ENCODE measurements at regions not wholly inside any gene's neighbourhood (a gene's known extent, or its start where the extent isn't known, plus 50 kb on each side); places are given as distances from the start of the nearest gene placed in this dataset.
"Not testable (repeated sequence)": the region's sequence is repeated elsewhere in the genome, so short reads cannot be mapped to it uniquely, and the experiment has no call there.

DNA sequence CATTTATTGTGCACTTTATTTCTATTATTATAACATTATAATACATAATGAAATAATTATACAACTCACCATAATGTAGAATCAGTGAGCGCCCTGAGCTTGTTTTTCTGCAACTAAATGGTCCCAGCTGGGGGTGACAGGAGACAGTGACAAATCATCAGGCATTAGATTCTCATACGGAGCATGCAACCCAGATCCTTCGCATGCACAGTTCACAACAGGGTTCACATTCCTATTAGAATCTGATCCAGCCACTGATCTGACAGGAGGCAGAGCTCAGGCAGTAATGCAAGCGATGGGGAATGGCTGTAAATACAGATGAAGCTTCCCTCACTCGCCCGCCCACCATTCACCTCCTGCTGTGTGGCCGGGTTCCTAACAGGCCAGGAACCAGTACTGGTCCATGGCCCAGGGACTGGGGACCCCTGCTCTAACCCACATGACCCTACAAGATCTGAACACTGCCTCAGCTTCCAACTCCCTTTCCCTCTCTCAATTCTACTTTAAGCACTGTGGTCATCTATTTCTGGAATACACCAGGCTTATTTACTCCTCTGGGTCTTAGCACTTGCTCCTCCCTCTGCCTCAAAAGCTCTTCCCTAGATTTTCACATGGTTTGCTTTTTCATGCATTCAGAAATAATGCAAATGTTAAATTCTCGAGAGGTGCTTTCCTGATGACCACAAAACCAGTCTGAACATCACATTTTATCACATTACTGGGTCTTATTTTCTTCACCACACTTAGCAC is 166.8 kb upstream of the HCCS start:
- DNase-seq (ENCODE audit: low read depth in 4 of 4, low spot score in 2 of 4), result no peak

DNA sequence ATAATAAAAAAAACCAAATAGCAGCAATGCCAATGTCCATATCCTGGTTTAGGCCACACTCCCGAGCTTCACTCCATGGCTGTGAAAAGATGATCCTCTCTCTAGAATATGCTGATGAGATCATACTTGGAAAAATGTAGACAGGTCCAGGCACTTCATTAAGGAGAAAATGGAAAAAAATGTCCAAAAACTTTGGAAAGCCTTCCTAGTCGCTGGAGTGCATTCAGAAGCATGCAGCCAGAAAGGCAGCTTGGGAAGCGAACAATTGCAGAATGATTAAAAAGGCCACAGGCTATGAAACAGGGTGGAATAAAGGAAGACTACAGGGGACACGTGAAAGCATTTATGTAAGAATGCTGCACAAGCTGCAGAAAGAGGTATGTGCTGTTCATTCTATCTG is 165.6 kb upstream of the HCCS start:
- DNase-seq (ENCODE audit: low read depth in 4 of 4, low spot score in 2 of 4), result no peak

DNA sequence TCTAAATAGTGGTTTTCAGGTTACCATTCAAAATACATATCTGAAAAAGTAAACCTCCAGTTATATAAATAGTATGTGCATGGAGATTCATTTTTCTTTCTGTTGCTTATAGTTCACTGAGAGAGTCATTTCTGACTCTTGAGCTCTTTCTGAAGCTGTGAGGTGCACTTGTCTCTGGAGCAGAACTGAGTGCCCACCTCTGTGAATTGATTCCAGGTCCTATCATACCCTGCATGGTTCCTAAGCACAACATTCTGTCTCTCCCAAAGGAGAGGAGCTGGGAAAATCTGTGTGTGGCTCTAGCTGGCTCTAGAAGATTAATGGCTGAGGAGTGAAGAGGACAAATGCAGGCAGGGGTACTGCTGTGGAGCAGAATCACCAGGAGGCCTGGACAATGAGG is 161.6 kb upstream of the HCCS start:
- DNase-seq (ENCODE audit: low read depth in 4 of 4, low spot score in 2 of 4), result no peak

DNA sequence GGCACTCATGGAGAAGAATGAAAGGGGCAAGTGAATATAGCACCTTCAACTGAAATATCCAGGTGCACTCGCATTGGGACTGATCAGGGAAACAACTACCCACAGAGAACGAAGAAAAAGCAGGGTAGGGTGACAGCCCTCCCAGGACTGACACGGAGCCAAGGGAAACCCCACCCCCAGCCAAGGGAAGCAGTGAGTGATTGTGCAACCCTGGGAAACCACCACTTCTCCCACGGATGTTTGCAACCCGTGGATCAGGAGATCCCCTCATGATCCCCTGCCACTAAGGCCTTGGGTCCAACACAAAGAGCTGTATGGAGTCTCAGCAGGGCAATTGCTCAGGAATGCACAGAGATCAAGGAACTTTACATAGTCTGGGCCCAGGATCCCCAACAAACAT is 158.5 kb upstream of the HCCS start:
- DNase-seq (ENCODE audit: low read depth in 4 of 4, low spot score in 2 of 4), result no peak

DNA sequence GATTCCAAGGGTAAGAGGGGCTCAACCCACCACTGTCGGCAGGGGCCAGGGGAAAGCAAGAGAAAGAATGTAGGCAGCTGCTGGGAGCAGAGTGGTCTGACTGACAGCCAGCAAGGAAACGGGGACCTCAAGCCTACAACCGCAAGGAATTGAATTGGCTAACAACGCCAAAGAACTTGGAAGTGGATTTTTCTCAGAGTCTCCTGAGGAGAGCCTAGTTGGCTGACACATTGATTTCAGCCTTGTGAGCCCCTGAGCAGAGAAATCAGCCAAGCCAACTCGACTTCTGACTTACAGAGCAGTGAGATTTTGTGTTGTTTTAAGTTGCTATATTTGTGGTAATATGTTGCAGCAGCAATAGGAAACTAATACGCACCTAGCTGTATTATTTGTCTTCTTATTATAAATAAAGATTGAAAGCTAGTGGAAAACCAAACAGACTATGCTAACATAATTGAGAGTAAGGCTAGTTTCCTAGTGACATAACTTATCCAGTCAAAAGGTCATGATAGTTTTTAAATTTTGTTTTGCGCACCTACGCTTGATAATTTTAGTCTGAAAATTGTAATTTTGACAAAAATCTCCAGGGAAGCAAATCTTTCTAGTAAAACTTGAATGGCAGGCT is 145.8 kb upstream of the HCCS start:
- DNase-seq (ENCODE audit: low read depth in 4 of 4, low spot score in 2 of 4), result no peak

DNA sequence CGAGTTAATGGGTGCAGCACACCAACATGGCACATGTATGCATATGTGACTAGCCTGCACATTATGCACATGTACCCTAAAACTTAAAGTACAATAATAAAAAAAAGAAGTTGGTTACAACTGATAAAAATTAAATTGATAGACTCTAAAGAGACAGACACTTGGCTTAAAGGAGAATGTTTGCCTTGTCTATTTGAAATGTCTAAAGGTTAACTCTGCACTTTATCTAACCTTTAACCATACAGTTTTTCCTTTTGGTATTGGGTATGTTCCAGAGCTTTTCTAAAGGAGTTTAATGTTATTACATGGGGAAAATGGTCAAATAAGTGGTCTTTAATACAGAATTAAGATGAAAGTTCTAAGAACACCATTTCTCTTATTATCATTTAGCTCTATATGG is 145.1 kb upstream of the HCCS start:
- no peak for DNase-seq (ENCODE audit: low read depth in 4 of 4, low spot score in 2 of 4)

DNA sequence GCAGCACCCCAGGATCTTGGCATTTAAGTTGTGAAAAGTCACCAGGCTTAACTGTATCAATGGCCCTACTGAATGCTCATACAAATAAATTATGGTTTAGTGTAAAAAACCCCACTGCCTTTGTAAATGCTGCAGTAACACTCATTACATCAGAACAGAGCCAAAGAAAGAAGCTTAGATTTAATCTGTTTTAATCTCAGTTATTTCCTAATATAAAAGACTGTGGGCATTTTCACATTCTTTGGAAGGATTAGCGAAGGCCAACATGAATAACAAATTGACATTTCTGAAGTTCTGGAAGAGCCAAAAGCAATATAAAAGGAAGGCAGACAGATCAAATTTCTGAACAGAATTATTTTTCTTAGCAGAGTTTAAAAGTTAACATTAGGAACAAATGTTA is 140.0 kb upstream of the HCCS start:
- DNase-seq (ENCODE audit: low read depth in 4 of 4, low spot score in 2 of 4), result no peak

DNA sequence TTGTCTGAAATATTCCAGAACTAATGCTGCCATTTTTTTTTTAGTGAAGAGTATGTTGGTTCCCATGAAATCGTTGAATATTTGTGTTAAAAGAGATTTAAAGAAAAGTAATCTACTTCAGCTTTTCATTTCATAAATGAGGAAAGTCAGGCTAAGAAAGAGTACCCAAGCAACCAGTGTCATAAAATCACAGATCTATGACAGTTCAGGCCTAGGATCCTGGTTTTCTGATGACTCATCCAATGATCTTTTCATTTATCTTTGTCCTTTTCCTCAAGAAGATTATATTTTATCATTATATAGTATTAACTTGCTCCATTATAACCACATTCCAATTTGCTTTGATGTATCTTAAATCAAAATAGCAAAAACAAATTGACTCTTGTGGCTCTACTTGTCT is 139.4 kb upstream of the HCCS start:
- no peak for DNase-seq (ENCODE audit: low read depth in 4 of 4, low spot score in 2 of 4)

DNA sequence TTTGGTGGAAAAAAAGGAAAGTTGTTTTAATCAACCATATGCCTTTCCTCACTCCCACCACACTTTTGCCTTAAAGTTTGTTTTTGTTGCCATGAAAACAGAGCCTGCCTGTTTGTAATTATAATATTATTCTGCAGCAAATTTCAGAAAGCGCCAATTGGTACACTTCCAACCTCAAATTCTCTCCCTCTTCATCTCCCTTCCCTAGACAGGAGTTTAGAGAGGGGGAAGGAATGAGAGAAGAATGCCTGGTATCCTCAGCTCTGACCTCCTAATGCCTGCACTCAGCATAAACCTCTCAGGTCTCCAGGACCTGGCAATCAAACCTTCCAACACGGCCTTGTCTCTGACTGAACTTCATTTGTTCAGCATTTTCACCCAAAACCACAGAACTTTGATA is 138.4 kb upstream of the HCCS start:
- no peak for DNase-seq (ENCODE audit: low read depth in 4 of 4, low spot score in 2 of 4)

DNA sequence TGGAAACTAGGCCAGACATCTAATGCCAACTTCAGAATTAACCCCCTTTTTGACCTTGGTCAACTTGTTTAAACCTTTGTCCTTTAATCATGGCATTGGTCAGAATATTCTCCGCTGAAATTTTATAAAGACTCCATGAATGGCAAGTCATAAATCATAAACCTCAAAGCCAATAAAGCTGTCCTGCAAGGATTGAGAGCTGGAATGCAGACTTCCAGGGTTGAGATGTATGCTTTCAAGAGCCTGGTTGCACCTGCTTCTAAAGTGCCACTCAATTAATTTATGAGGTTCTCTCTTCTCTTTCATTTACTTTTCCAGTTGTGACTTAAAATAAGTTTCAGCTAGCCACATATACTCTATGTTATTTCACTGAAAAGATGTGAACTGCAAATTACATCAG is 136.2 kb upstream of the HCCS start:
- no peak for DNase-seq (ENCODE audit: low read depth in 4 of 4, low spot score in 2 of 4)

DNA sequence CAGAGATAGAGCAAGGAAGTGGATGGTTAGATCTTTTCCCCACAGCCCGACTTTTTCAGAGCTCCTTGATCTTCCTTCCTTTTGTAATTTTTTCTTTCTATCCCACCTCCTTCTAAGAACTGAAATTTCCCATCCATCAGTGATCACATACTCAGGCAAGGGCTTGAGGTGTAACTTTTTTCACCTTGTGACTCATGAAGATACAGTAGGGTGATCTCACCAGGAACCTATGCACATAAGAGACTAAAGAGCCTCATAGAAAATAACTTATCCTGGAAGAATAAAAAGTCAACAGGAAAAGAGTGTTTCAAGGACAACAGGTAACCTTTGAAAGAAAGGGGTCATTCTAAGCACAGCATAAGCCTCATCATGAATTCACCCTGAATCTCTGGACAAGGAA is 131.2 kb upstream of the HCCS start:
- no peak for DNase-seq (ENCODE audit: low read depth in 4 of 4, low spot score in 2 of 4)

DNA sequence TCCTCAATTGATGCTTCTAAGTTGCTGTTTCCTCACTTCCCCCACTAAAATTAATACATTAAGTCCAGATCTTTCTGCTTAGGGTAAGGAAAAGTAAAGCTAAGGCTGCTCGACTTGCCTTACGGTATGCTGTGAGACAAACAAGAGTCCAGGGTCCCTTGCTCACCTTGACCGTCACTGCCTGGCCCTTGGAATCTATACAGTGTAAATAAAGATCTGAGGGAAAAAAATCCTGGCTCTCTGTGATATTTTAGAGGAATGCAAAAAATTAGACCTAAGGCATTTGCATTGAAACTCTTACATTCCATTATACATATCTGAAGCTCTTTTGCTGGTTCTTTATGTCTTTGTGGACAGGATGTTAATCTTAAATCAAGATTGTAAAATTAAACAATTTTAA is 129.6 kb upstream of the HCCS start:
- DNase-seq (ENCODE audit: low read depth in 4 of 4, low spot score in 2 of 4), result no peak

DNA sequence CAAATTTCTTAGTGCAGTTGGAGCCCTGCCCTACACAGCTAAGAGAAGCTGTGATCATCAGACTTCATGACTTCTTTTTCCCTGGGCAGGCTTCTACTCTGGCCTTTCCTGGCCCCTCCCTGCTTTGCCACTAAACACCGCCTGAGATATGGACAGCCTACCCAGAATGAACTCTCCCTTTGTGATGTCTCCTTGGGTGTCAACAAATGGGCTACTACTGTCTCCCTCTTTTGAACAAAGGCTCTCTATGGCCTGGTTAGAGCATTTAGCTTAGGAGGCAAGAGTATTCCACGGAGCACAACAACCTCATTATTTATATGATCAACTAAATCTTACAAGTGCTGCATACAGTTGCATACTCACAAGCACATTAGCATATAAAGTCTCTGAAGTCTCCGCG is 127.6 kb upstream of the HCCS start:
- DNase-seq (ENCODE audit: low read depth in 4 of 4, low spot score in 2 of 4), result no peak

DNA sequence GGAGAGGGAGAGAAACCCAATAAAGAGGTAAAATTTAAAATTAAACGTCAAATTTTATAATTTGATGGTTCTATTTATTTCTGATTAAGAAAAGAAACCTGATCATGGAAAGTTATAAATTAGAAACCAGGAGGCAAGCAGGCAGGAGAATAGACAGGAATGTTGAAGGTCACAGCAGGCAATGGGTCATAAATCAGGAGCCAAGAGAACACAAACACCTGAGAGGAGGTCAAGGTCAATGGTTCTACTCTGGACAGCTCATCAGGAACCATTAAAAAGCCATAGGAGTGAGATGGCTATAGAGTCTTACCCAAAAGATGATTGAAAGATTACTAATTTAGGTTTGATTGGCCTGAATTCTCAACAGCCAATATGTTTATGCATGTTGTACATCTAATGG is 126.9 kb upstream of the HCCS start:
- peak in 2 of 4 donors; percentile 2 to 13 for DNase-seq (ENCODE audit: low read depth in 4 of 4, low spot score in 2 of 4)

DNA sequence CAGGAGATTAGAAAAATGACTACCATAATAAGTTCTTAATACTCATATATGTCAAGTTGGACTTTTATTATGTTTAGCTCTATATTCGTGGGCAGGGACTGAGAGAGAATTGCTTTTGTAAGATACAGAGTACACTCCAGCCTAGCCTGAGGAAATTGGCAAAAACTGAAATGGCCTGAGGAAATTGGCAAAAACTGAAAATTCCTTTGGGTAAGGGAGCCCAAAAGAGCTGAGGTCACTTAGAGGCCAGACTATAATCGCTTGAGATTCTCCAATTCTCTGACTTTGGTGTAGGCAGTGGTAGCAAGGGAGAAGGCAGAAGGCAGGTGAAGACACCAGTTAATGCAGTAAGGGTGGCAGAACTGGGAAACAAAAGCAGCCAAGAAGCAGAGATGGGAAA is 124.5 kb upstream of the HCCS start:
- no peak for DNase-seq (ENCODE audit: low read depth in 4 of 4, low spot score in 2 of 4)

DNA sequence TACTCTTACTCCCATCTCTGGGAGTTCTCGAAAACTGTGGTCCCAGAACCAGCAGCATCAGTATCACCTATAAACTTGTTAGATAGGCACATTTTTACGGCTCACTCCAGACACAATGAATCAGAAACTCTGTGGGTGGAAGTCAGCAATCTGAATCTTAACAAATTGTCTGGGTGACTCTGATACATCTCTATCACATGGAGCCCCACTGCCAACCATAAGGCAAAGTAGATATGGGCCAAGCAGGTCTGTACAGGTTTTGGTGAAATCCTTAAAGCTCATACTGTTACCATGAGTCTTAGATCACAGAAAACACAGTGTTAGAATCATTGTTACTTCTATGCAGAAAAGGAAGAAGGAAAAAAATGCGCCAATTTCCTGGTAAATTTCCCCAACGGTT is 122.5 kb upstream of the HCCS start:
- no peak for DNase-seq (ENCODE audit: low read depth in 4 of 4, low spot score in 2 of 4)

DNA sequence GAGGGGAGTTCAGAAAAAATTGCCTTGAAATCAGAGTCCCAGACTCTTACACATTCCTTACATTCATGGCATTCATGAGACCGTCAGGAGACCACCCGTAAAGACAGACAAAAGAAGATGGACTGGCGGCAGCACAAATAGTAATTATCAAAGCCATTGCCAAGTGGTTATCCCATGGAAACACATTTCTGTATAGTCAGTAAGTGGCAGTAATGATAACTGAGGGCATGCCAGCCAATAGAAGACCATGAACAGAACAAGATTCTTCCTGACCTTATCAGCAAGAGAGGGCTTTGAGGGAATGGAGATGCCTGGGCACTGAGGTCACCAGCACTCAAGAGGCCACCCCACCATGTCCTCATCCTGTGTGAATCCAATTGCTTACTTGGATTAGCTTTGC is 121.7 kb upstream of the HCCS start:
- no peak for DNase-seq (ENCODE audit: low read depth in 4 of 4, low spot score in 2 of 4)

DNA sequence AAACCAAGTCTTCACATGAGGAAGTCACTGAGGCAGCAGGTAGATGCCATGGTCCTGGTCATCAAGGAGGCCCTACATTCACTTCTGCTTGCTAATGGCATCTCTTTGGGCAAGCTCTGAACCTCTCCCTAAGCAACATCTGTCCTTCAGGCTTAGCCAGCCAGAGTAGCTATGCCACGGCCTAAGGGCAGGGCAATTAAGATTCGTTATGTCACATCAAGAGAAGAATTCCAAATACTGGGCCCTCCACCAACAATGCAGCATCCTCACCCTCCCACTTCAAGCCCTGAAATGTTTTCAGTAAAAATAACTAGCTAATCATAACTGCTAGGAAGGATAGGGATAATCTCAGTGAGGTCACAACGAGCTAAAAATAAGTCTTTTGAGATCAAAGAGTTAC is 120.7 kb upstream of the HCCS start:
- DNase-seq (ENCODE audit: low read depth in 4 of 4, low spot score in 2 of 4), result no peak

DNA sequence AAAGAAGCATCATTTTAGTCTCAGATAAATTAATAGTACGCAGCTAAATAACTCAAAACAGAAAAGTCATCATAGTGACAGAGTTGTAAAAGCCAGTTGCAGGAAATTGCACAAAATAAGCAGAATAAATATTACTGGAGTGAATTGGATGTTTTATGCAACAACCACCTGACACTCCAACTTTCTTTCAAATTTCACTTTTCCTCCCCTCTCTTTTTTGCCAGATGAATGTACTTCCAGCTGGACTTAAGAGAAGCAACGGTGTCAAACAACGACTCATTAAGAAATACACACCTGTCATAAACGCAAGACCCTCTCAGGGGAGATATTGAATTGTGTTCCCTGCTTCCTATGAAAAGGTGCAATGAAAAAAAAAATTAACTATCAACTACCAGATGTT is 120.2 kb upstream of the HCCS start:
- no peak for DNase-seq (ENCODE audit: low read depth in 4 of 4, low spot score in 2 of 4)

DNA sequence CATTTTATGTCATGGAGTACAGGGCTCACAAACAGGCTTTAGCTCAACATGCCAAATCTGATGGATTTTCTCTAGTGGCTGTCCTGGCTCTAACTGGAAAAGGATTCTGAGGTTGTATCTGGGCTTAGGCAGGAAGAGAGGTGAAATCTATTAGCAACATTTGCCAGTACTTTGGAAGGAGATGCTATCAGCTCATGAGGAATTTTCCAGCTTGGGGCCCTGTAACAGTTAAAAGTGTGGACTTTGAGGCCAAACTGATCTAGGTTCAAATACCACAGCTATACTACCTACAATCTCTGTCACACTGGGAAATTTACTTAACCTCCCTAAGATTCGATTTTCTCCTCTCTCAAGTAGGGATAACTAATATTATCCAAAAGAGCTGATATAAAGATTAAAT is 119.0 kb upstream of the HCCS start:
- DNase-seq (ENCODE audit: low read depth in 4 of 4, low spot score in 2 of 4), result no peak

DNA sequence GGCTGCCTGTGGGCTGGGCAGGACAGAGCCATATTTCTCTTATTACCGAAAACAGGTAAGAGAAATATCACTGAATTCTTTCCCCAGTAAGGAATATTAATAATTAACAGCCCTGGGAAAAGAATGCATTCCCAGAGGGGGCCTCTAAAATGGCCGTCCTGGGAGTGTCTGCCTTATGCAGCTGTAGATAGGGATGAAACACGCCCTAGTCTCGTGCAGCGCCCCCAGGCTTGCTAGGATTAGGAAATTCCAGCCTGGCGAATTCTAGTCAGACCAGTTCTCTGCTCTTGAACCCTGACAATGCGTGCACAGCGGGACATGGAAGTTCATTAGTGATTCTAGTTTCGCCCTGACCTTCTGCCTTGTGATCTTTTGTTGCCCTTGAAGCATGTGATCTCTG is 104.1 kb upstream of the HCCS start:
- DNase-seq (ENCODE audit: low read depth in 4 of 4, low spot score in 2 of 4), result not testable (repeated sequence)

DNA sequence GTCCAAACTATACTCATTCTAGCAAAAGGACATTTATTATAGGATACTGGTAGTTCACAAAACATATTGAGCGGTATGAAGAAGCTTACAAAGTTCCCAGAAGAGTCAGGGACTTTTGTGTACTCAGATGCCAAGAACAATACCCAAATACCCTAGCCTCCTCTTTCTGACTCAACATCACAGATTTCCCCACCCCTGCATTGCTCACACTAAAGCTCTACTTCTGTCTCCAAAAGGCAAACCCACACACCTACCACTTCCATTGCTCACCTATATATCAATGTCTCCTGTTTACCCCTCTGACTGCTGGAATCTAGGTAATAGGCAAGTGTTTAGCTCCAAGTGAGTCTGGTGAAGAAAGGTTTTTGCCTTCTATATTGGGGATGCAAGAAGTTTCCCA is 100.7 kb upstream of the HCCS start:
- DNase-seq (ENCODE audit: low read depth in 4 of 4, low spot score in 2 of 4), result no peak

DNA sequence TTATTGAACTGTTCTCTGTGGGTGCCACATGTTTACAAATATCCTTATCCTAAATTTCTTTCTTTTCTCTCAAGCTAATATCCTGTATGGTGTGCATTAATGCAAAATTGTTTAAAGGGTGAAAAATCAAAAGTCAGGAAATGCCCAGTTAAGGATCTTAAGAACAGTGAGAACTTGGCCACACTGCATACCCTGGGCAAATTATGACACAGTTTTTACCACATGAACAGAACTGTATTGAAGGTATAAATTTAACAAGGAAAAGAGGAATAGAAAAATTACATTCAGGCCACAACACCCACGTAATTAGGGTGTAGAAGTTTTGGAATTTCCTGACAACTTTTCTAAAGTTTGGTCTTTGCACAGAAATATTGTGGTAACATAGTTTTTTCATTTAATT is 94.4 kb upstream of the HCCS start:
- no peak for DNase-seq (ENCODE audit: low read depth in 4 of 4, low spot score in 2 of 4)
